ENCODE measurements at regions not wholly inside any gene's neighbourhood (a gene's known extent, or its start where the extent isn't known, plus 50 kb on each side); places are given as distances from the start of the nearest gene placed in this dataset.

GRCh38 chr9:78896479-78896878 lies 599.6 kb downstream of the PSAT1 start:
- H3K27me3 ChIP-seq (ENCODE audit: control insufficient read depth in 2 of 2, insufficient read depth in 2 of 2, low read length in 2 of 2) = no peaks in the 10 kb centered on the region
- no peaks in the 10 kb centered on the region for H3K9me3 ChIP-seq (ENCODE audit: control insufficient read depth in 2 of 2, low read length in 2 of 2)
- no peaks in the 10 kb centered on the region for H3K36me3 ChIP-seq (ENCODE audit: control insufficient read depth in 2 of 2, insufficient read depth in 2 of 2, low read length in 2 of 2)
- H3K4me3 ChIP-seq (ENCODE audit: low read length in 2 of 2) = no peak overlapping the region
- H3K4me1 ChIP-seq (ENCODE audit: control insufficient read depth in 2 of 2, insufficient read depth in 2 of 2, low read length in 2 of 2) = no peaks in the 10 kb centered on the region
- no peak overlapping the region for H3K9ac ChIP-seq (ENCODE audit: low read depth in 1 of 2, low read length in 2 of 2)
- H3K27ac ChIP-seq (ENCODE audit: low read depth in 2 of 2, low read length in 2 of 2) = no peak overlapping the region

GRCh38 chr9:78898234-78898633 lies 601.3 kb downstream of the PSAT1 start:
- H3K9me3 ChIP-seq (ENCODE audit: control insufficient read depth in 2 of 2, low read length in 2 of 2) = no peaks in the 10 kb centered on the region
- no peaks in the 10 kb centered on the region for H3K27me3 ChIP-seq (ENCODE audit: control insufficient read depth in 2 of 2, insufficient read depth in 2 of 2, low read length in 2 of 2)
- no peaks in the 10 kb centered on the region for H3K36me3 ChIP-seq (ENCODE audit: control insufficient read depth in 2 of 2, insufficient read depth in 2 of 2, low read length in 2 of 2)
- no peaks in the 10 kb centered on the region for H3K4me1 ChIP-seq (ENCODE audit: control insufficient read depth in 2 of 2, insufficient read depth in 2 of 2, low read length in 2 of 2)
- no peak overlapping the region for H3K27ac ChIP-seq (ENCODE audit: low read depth in 2 of 2, low read length in 2 of 2)
- no peak overlapping the region for H3K4me3 ChIP-seq (ENCODE audit: low read length in 2 of 2)
- H3K9ac ChIP-seq (ENCODE audit: low read depth in 1 of 2, low read length in 2 of 2) = no peak overlapping the region

GRCh38 chr9:78899006-78899405 lies 602.1 kb downstream of the PSAT1 start:
- no peaks in the 10 kb centered on the region for H3K4me1 ChIP-seq (ENCODE audit: control insufficient read depth in 2 of 2, insufficient read depth in 2 of 2, low read length in 2 of 2)
- H3K36me3 ChIP-seq (ENCODE audit: control insufficient read depth in 2 of 2, insufficient read depth in 2 of 2, low read length in 2 of 2) = no peaks in the 10 kb centered on the region
- no peaks in the 10 kb centered on the region for H3K9me3 ChIP-seq (ENCODE audit: control insufficient read depth in 2 of 2, low read length in 2 of 2)
- no peaks in the 10 kb centered on the region for H3K27me3 ChIP-seq (ENCODE audit: control insufficient read depth in 2 of 2, insufficient read depth in 2 of 2, low read length in 2 of 2)
- no peak overlapping the region for H3K27ac ChIP-seq (ENCODE audit: low read depth in 2 of 2, low read length in 2 of 2)
- no peak overlapping the region for H3K9ac ChIP-seq (ENCODE audit: low read depth in 1 of 2, low read length in 2 of 2)
- H3K4me3 ChIP-seq (ENCODE audit: low read length in 2 of 2) = no peak overlapping the region

- H3K9me3 ChIP-seq (ENCODE audit: control insufficient read depth in 2 of 2, low read length in 2 of 2) = no peaks in the 10 kb centered on the region
- no peaks in the 10 kb centered on the region for H3K36me3 ChIP-seq (ENCODE audit: control insufficient read depth in 2 of 2, insufficient read depth in 2 of 2, low read length in 2 of 2)
- H3K4me1 ChIP-seq (ENCODE audit: control insufficient read depth in 2 of 2, insufficient read depth in 2 of 2, low read length in 2 of 2) = no peaks in the 10 kb centered on the region
- H3K9ac ChIP-seq (ENCODE audit: low read depth in 1 of 2, low read length in 2 of 2) = no peak overlapping the region
- no peaks in the 10 kb centered on the region for H3K27me3 ChIP-seq (ENCODE audit: control insufficient read depth in 2 of 2, insufficient read depth in 2 of 2, low read length in 2 of 2)
- no peak overlapping the region for H3K27ac ChIP-seq (ENCODE audit: low read depth in 2 of 2, low read length in 2 of 2)
- no peak overlapping the region for H3K4me3 ChIP-seq (ENCODE audit: low read length in 2 of 2)
Measured at GRCh38 chr9:78900500-78900899, 603.6 kb downstream of the PSAT1 start.

GRCh38 chr9:78902051-78902450 lies 605.1 kb downstream of the PSAT1 start:
- no peaks in the 10 kb centered on the region for H3K36me3 ChIP-seq (ENCODE audit: control insufficient read depth in 2 of 2, insufficient read depth in 2 of 2, low read length in 2 of 2)

GRCh38 chr9:78903581-78903980 lies 606.7 kb downstream of the PSAT1 start:
- no peak overlapping the region for H3K27ac ChIP-seq (ENCODE audit: low read depth in 2 of 2, low read length in 2 of 2)
- no peaks in the 10 kb centered on the region for H3K36me3 ChIP-seq (ENCODE audit: control insufficient read depth in 2 of 2, insufficient read depth in 2 of 2, low read length in 2 of 2)
- no peaks in the 10 kb centered on the region for H3K27me3 ChIP-seq (ENCODE audit: control insufficient read depth in 2 of 2, insufficient read depth in 2 of 2, low read length in 2 of 2)
- H3K9ac ChIP-seq (ENCODE audit: low read depth in 1 of 2, low read length in 2 of 2) = no peak overlapping the region
- H3K4me3 ChIP-seq (ENCODE audit: low read length in 2 of 2) = no peak overlapping the region
- H3K9me3 ChIP-seq (ENCODE audit: control insufficient read depth in 2 of 2, low read length in 2 of 2) = no peaks in the 10 kb centered on the region
- H3K4me1 ChIP-seq (ENCODE audit: control insufficient read depth in 2 of 2, insufficient read depth in 2 of 2, low read length in 2 of 2) = no peaks in the 10 kb centered on the region

More at GRCh38 chr9:78902051-78902450, 605.1 kb downstream of the PSAT1 start:
- no peak overlapping the region for H3K27ac ChIP-seq (ENCODE audit: low read depth in 2 of 2, low read length in 2 of 2)
- H3K9ac ChIP-seq (ENCODE audit: low read depth in 1 of 2, low read length in 2 of 2) = no peak overlapping the region
- no peaks in the 10 kb centered on the region for H3K4me1 ChIP-seq (ENCODE audit: control insufficient read depth in 2 of 2, insufficient read depth in 2 of 2, low read length in 2 of 2)
- H3K4me3 ChIP-seq (ENCODE audit: low read length in 2 of 2) = no peak overlapping the region
- no peaks in the 10 kb centered on the region for H3K9me3 ChIP-seq (ENCODE audit: control insufficient read depth in 2 of 2, low read length in 2 of 2)
- H3K27me3 ChIP-seq (ENCODE audit: control insufficient read depth in 2 of 2, insufficient read depth in 2 of 2, low read length in 2 of 2) = no peaks in the 10 kb centered on the region

GRCh38 chr9:78904686-78905085 lies 607.8 kb downstream of the PSAT1 start:
- no peaks in the 10 kb centered on the region for H3K27me3 ChIP-seq (ENCODE audit: control insufficient read depth in 2 of 2, insufficient read depth in 2 of 2, low read length in 2 of 2)
- no peaks in the 10 kb centered on the region for H3K4me1 ChIP-seq (ENCODE audit: control insufficient read depth in 2 of 2, insufficient read depth in 2 of 2, low read length in 2 of 2)

GRCh38 chr9:78905387-78905786 lies 608.5 kb downstream of the PSAT1 start:
- H3K9me3 ChIP-seq (ENCODE audit: control insufficient read depth in 2 of 2, low read length in 2 of 2) = no peaks in the 10 kb centered on the region
- no peaks in the 10 kb centered on the region for H3K36me3 ChIP-seq (ENCODE audit: control insufficient read depth in 2 of 2, insufficient read depth in 2 of 2, low read length in 2 of 2)
- no peak overlapping the region for H3K27ac ChIP-seq (ENCODE audit: low read depth in 2 of 2, low read length in 2 of 2)
- no peak overlapping the region for H3K9ac ChIP-seq (ENCODE audit: low read depth in 1 of 2, low read length in 2 of 2)
- no peaks in the 10 kb centered on the region for H3K27me3 ChIP-seq (ENCODE audit: control insufficient read depth in 2 of 2, insufficient read depth in 2 of 2, low read length in 2 of 2)
- H3K4me3 ChIP-seq (ENCODE audit: low read length in 2 of 2) = no peak overlapping the region
- H3K4me1 ChIP-seq (ENCODE audit: control insufficient read depth in 2 of 2, insufficient read depth in 2 of 2, low read length in 2 of 2) = no peaks in the 10 kb centered on the region

More at GRCh38 chr9:78904686-78905085, 607.8 kb downstream of the PSAT1 start:
- no peak overlapping the region for H3K9ac ChIP-seq (ENCODE audit: low read depth in 1 of 2, low read length in 2 of 2)
- H3K4me3 ChIP-seq (ENCODE audit: low read length in 2 of 2) = no peak overlapping the region
- H3K36me3 ChIP-seq (ENCODE audit: control insufficient read depth in 2 of 2, insufficient read depth in 2 of 2, low read length in 2 of 2) = no peaks in the 10 kb centered on the region
- H3K27ac ChIP-seq (ENCODE audit: low read depth in 2 of 2, low read length in 2 of 2) = no peak overlapping the region
- H3K9me3 ChIP-seq (ENCODE audit: control insufficient read depth in 2 of 2, low read length in 2 of 2) = no peaks in the 10 kb centered on the region

GRCh38 chr9:78905986-78906755 lies 609.2 kb downstream of the PSAT1 start:
- Histone ChIP-seq H3K9me3 (ENCODE audit: control insufficient read depth in 2 of 2, low read length in 2 of 2) (no peaks in the 10 kb centered on the region), H3K9ac (ENCODE audit: low read depth in 1 of 2, low read length in 2 of 2) (no peak overlapping the region), H3K27me3 (ENCODE audit: control insufficient read depth in 2 of 2, insufficient read depth in 2 of 2, low read length in 2 of 2) (no peaks in the 10 kb centered on the region), H3K36me3 (ENCODE audit: control insufficient read depth in 2 of 2, insufficient read depth in 2 of 2, low read length in 2 of 2) (no peaks in the 10 kb centered on the region), H3K27ac (ENCODE audit: low read depth in 2 of 2, low read length in 2 of 2) (no peak overlapping the region), H3K4me1 (ENCODE audit: control insufficient read depth in 2 of 2, insufficient read depth in 2 of 2, low read length in 2 of 2) (no peaks in the 10 kb centered on the region), H3K4me3 (ENCODE audit: low read length in 2 of 2) (no peak overlapping the region)

GRCh38 chr9:78909566-78909965 lies 612.6 kb downstream of the PSAT1 start:
- Histone ChIP-seq H3K27me3 (ENCODE audit: control insufficient read depth in 2 of 2, insufficient read depth in 2 of 2, low read length in 2 of 2) (no peaks in the 10 kb centered on the region), H3K27ac (ENCODE audit: low read depth in 2 of 2, low read length in 2 of 2) (no peak overlapping the region), H3K9me3 (ENCODE audit: control insufficient read depth in 2 of 2, low read length in 2 of 2) (no peaks in the 10 kb centered on the region), H3K4me3 (ENCODE audit: low read length in 2 of 2) (no peak overlapping the region), H3K36me3 (ENCODE audit: control insufficient read depth in 2 of 2, insufficient read depth in 2 of 2, low read length in 2 of 2) (no peaks in the 10 kb centered on the region), H3K9ac (ENCODE audit: low read depth in 1 of 2, low read length in 2 of 2) (no peak overlapping the region), H3K4me1 (ENCODE audit: control insufficient read depth in 2 of 2, insufficient read depth in 2 of 2, low read length in 2 of 2) (no peaks in the 10 kb centered on the region)

Measured in mucosa of rectum (tissue), 2 donors.